SK-N-SH treated with all-trans-retinoic acid at 6 μM for 48 hours (cell line): ENCODE measurements at regions not wholly inside any gene's neighbourhood (a gene's known extent, or its start where the extent isn't known, plus 50 kb on each side); places are given as distances from the start of the nearest gene placed in this dataset.

ENCODE experiments used
- ATAC-seq: fragments of 200-7000 bp; cut with Tn5 transposase; 3 replicates; pipeline ENCODE4 v1.9.1; 2020; ENCODE audit warnings: mild to moderate bottlenecking, moderate library complexity
- ARNTL ChIP-seq: fragments of 450-650 bp; formaldehyde crosslinking; IDR thresholded peaks from 2 replicates; pipeline ENCODE4 v1.5.0; 2020; ENCODE audit warnings: low read depth, mild to moderate bottlenecking, moderate library complexity, borderline replicate concordance
- BACH2 ChIP-seq: fragments of 250-450 bp; sonication (Bioruptor Pico); IDR thresholded peaks from 2 replicates; pipeline ENCODE4 v1.9.0; 2021; ENCODE audit warnings: mild to moderate bottlenecking, borderline replicate concordance
- CSDC2 ChIP-seq: fragments of 250-450 bp; sonication (Bioruptor Pico); IDR thresholded peaks from 2 replicates; pipeline ENCODE4 v1.5.0; 2020; ENCODE audit warnings: mild to moderate bottlenecking, moderate library complexity
- ESRRG ChIP-seq: fragments of 250-450 bp; sonication (Bioruptor Pico); IDR thresholded peaks from 2 replicates; pipeline ENCODE4 v1.6.1; 2021; ENCODE audit warnings: mild to moderate bottlenecking
- GLIS3 ChIP-seq: fragments of 250-450 bp; sonication (Bioruptor Pico); IDR thresholded peaks from 2 replicates; pipeline ENCODE4 v1.5.0; 2020; ENCODE audit warnings: mild to moderate bottlenecking, moderate library complexity
- ISL1 ChIP-seq: fragments of 250-450 bp; sonication (Bioruptor Pico); IDR thresholded peaks from 2 replicates; pipeline ENCODE4 v2.1.2; 2022; ENCODE audit warnings: mild to moderate bottlenecking, moderate library complexity
- PPARA ChIP-seq: fragments of 250-450 bp; sonication (Bioruptor Pico); IDR thresholded peaks from 2 replicates; pipeline ENCODE4 v1.5.0; 2020; ENCODE audit warnings: mild to moderate bottlenecking, borderline replicate concordance
- RARB ChIP-seq: fragments of 250-450 bp; sonication (Bioruptor Pico); IDR thresholded peaks from 2 replicates; pipeline ENCODE4 v1.8.0; 2021; ENCODE audit warnings: mild to moderate bottlenecking, moderate library complexity
- SNAI2 ChIP-seq: fragments of 250-450 bp; sonication (Bioruptor Pico); IDR thresholded peaks from 2 replicates; pipeline ENCODE4 v1.5.0; 2020; ENCODE audit warnings: mild to moderate bottlenecking, moderate library complexity
- TCF4 ChIP-seq: fragments of 250-450 bp; sonication (Bioruptor Pico); IDR thresholded peaks from 2 replicates; pipeline ENCODE4 v1.8.0; 2021; ENCODE audit warnings: mild to moderate bottlenecking, moderate library complexity, borderline replicate concordance
- TOX ChIP-seq: fragments of 250-450 bp; sonication (Bioruptor Pico); IDR thresholded peaks from 2 replicates; pipeline ENCODE4 v1.8.0; 2021; ENCODE audit warnings: mild to moderate bottlenecking, moderate library complexity, borderline replicate concordance
- ZC3H10 ChIP-seq: fragments of 250-450 bp; sonication (Bioruptor Pico); IDR thresholded peaks from 2 replicates; pipeline ENCODE4 v1.5.1; 2021; ENCODE audit warnings: mild to moderate bottlenecking, moderate library complexity
- ZFP3 ChIP-seq: fragments of 250-450 bp; sonication (Bioruptor Pico); IDR thresholded peaks from 2 replicates; pipeline ENCODE4 v1.5.0; 2020; ENCODE audit warnings: mild to moderate bottlenecking, moderate library complexity
- ZFP30 ChIP-seq: fragments of 450-650 bp; formaldehyde crosslinking; IDR thresholded peaks from 2 replicates; pipeline ENCODE4 v1.5.0; 2022; ENCODE audit warnings: mild to moderate bottlenecking, moderate library complexity
- ZNF565 ChIP-seq: fragments of 450-650 bp; formaldehyde crosslinking; conservative IDR thresholded peaks from 2 replicates; pipeline ENCODE4 v1.5.0; 2020; ENCODE audit warnings: low read depth, mild to moderate bottlenecking, moderate library complexity
- ZNF70 ChIP-seq: fragments of 450-650 bp; formaldehyde crosslinking; IDR thresholded peaks from 2 replicates; pipeline ENCODE4 v1.5.0; 2020; ENCODE audit warnings: mild to moderate bottlenecking, moderate library complexity
- ZNF8 ChIP-seq: fragments of 450-650 bp; formaldehyde crosslinking; IDR thresholded peaks from 2 replicates; pipeline ENCODE4 v1.5.0; 2020; ENCODE audit warnings: mild to moderate bottlenecking, moderate library complexity
- TF ChIP-seq, protein P1 (sequence below): fragments of 250-450 bp; sonication (Bioruptor Pico); IDR thresholded peaks from 2 replicates; pipeline ENCODE4 v1.8.0; 2021; ENCODE audit warnings: low read depth, mild to moderate bottlenecking, moderate library complexity, borderline replicate concordance
- TF ChIP-seq, protein P2 (sequence below): fragments of 250-450 bp; sonication (Bioruptor Pico); IDR thresholded peaks from 2 replicates; pipeline ENCODE4 v1.5.1; 2021; ENCODE audit warnings: mild to moderate bottlenecking, moderate library complexity
- TF ChIP-seq, protein P3 (sequence below): fragments of 250-450 bp; sonication (Bioruptor Pico); IDR thresholded peaks from 2 replicates; pipeline ENCODE4 v1.8.0; 2020; ENCODE audit warnings: mild to moderate bottlenecking, moderate library complexity, borderline replicate concordance
- TF ChIP-seq, protein P4 (sequence below): fragments of 250-450 bp; sonication (Bioruptor Pico); IDR thresholded peaks from 2 replicates; pipeline ENCODE4 v1.5.0; 2020; ENCODE audit warnings: mild to moderate bottlenecking, moderate library complexity
- TF ChIP-seq, protein P5 (sequence below): fragments of 250-450 bp; sonication (Bioruptor Pico); IDR thresholded peaks from 2 replicates; pipeline ENCODE4 v1.5.1; 2020; ENCODE audit warnings: low read depth, mild to moderate bottlenecking, moderate library complexity

DNA sequence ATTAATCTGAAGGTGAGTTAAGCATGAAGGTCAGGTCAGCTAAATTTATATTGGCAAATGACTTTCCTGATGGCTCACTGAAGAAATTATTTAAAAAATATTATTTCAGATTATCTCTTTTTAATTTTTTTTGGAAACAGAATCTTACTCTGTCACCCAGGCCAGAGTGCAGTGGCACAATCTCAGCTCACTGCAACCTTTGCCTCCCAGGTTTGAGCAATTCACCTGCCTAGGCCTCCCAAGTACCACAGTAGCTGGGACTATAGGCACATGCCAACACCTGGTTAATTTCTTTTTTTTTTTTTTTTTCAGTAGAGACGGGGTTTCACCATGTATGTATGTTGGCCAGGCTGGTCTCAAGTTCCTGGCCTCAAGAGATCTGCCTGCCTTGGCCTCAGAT, 976.7 kb downstream of the TTLL7 start:
- no peak for ATAC-seq
- TF ChIP-seq ISL1 (CRISPR knock-in tag) (no peak), ARNTL (CRISPR knock-in tag) (no peak), ESRRG (no peak), ZFP30 (CRISPR knock-in tag) (no peak), ZC3H10 (CRISPR knock-in tag) (no peak), ZNF70 (CRISPR knock-in tag) (no peak), PPARA (CRISPR knock-in tag) (no peak), CSDC2 (no peak)
- TF ChIP-seq, protein P1, sequence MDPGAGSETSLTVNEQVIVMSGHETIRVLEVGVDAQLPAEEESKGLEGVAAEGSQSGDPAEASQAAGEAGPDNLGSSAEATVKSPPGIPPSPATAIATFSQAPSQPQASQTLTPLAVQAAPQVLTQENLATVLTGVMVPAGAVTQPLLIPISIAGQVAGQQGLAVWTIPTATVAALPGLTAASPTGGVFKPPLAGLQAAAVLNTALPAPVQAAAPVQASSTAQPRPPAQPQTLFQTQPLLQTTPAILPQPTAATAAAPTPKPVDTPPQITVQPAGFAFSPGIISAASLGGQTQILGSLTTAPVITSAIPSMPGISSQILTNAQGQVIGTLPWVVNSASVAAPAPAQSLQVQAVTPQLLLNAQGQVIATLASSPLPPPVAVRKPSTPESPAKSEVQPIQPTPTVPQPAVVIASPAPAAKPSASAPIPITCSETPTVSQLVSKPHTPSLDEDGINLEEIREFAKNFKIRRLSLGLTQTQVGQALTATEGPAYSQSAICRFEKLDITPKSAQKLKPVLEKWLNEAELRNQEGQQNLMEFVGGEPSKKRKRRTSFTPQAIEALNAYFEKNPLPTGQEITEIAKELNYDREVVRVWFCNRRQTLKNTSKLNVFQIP (CRISPR knock-in tag), result no peak
- TF ChIP-seq, protein P2, sequence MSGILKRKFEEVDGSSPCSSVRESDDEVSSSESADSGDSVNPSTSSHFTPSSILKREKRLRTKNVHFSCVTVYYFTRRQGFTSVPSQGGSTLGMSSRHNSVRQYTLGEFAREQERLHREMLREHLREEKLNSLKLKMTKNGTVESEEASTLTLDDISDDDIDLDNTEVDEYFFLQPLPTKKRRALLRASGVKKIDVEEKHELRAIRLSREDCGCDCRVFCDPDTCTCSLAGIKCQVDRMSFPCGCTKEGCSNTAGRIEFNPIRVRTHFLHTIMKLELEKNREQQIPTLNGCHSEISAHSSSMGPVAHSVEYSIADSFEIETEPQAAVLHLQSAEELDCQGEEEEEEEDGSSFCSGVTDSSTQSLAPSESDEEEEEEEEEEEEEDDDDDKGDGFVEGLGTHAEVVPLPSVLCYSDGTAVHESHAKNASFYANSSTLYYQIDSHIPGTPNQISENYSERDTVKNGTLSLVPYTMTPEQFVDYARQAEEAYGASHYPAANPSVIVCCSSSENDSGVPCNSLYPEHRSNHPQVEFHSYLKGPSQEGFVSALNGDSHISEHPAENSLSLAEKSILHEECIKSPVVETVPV, result no peak
- TF ChIP-seq, protein P3, sequence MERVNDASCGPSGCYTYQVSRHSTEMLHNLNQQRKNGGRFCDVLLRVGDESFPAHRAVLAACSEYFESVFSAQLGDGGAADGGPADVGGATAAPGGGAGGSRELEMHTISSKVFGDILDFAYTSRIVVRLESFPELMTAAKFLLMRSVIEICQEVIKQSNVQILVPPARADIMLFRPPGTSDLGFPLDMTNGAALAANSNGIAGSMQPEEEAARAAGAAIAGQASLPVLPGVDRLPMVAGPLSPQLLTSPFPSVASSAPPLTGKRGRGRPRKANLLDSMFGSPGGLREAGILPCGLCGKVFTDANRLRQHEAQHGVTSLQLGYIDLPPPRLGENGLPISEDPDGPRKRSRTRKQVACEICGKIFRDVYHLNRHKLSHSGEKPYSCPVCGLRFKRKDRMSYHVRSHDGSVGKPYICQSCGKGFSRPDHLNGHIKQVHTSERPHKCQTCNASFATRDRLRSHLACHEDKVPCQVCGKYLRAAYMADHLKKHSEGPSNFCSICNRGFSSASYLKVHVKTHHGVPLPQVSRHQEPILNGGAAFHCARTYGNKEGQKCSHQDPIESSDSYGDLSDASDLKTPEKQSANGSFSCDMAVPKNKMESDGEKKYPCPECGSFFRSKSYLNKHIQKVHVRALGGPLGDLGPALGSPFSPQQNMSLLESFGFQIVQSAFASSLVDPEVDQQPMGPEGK, result no peak
- TF ChIP-seq, protein P4, sequence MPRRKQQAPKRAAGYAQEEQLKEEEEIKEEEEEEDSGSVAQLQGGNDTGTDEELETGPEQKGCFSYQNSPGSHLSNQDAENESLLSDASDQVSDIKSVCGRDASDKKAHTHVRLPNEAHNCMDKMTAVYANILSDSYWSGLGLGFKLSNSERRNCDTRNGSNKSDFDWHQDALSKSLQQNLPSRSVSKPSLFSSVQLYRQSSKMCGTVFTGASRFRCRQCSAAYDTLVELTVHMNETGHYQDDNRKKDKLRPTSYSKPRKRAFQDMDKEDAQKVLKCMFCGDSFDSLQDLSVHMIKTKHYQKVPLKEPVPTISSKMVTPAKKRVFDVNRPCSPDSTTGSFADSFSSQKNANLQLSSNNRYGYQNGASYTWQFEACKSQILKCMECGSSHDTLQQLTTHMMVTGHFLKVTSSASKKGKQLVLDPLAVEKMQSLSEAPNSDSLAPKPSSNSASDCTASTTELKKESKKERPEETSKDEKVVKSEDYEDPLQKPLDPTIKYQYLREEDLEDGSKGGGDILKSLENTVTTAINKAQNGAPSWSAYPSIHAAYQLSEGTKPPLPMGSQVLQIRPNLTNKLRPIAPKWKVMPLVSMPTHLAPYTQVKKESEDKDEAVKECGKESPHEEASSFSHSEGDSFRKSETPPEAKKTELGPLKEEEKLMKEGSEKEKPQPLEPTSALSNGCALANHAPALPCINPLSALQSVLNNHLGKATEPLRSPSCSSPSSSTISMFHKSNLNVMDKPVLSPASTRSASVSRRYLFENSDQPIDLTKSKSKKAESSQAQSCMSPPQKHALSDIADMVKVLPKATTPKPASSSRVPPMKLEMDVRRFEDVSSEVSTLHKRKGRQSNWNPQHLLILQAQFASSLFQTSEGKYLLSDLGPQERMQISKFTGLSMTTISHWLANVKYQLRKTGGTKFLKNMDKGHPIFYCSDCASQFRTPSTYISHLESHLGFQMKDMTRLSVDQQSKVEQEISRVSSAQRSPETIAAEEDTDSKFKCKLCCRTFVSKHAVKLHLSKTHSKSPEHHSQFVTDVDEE, result no peak

DNA sequence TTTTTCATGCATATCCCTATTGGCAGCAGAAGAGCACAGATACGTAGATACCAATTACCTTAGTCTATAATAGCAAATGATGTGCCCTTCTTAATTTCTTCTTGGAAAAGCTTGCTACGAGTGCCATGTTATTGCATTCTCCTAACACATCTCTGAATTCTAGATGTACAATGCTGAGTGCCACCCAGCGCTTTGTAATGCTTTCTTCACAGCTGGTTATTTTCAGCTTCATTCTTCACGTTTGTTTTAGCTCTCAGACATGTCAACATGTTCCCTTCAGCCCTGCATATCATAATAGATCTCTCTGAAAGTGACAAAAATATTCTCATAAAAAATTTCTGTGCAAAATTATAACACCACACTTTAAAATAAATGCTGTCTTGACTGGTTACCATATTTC, 981.2 kb downstream of the TTLL7 start:
- ATAC-seq, result no peak
- TF ChIP-seq, protein P5, sequence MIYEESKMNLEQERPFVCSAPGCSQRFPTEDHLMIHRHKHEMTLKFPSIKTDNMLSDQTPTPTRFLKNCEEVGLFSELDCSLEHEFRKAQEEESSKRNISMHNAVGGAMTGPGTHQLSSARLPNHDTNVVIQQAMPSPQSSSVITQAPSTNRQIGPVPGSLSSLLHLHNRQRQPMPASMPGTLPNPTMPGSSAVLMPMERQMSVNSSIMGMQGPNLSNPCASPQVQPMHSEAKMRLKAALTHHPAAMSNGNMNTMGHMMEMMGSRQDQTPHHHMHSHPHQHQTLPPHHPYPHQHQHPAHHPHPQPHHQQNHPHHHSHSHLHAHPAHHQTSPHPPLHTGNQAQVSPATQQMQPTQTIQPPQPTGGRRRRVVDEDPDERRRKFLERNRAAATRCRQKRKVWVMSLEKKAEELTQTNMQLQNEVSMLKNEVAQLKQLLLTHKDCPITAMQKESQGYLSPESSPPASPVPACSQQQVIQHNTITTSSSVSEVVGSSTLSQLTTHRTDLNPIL (CRISPR knock-in tag), result no peak
- TF ChIP-seq GLIS3 (CRISPR knock-in tag), result no peak
- TF ChIP-seq ZFP3 (CRISPR knock-in tag), result no peak
- TF ChIP-seq, protein P3, result no peak

DNA sequence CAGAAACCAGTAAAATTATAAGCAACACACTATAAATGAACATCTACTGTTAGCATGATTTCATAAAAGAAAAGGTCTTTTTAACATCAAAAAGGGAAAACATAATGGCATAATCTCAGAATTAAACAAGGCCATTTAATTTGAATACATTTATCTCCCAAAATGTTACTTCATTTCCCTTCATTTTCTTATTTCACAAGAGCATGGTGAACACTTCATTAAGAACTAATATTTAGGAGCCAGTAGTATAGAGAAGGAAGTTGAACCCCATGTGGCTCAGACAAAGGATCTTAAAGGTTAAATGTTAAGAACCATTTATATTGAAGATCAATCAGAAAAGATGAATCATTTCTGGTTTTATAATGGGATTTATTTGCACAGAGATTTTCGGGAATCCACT, 981.7 kb downstream of the TTLL7 start:
- no peak for ATAC-seq
- TF ChIP-seq, protein P5 (CRISPR knock-in tag), result no peak
- TF ChIP-seq TOX, result no peak
- TF ChIP-seq ZNF70 (CRISPR knock-in tag), result no peak
- TF ChIP-seq RARB (CRISPR knock-in tag), result no peak
- TF ChIP-seq ARNTL (CRISPR knock-in tag), result no peak
- TF ChIP-seq, protein P2, result no peak
- no peak for TF ChIP-seq ZNF8 (CRISPR knock-in tag)
- TF ChIP-seq GLIS3 (CRISPR knock-in tag), result no peak
- TF ChIP-seq TCF4 (CRISPR knock-in tag), result no peak
- TF ChIP-seq SNAI2 (CRISPR knock-in tag), result no peak
- TF ChIP-seq ZFP3 (CRISPR knock-in tag), result no peak
- TF ChIP-seq, protein P1 (CRISPR knock-in tag), result no peak
- TF ChIP-seq ZNF565 (CRISPR knock-in tag), result no peak
- TF ChIP-seq BACH2 (CRISPR knock-in tag), result no peak
